HepG2 (cell line): ENCODE measurements at regions not wholly inside any gene's neighbourhood (a gene's known extent, or its start where the extent isn't known, plus 50 kb on each side); places are given as distances from the start of the nearest gene placed in this dataset.

Source experiments
- ATAC-seq: fragments of 200-7000 bp; cut with Tn5 transposase; 3 replicates; pipeline ENCODE4 v1.9.1; 2020; ENCODE audit warnings: mild to moderate bottlenecking, moderate library complexity
- BruUV-seq: library from RNA; stranded (reverse); fragments of 400-500 nt; replicated peaks from 2 replicates; lab custom pipeline; 2021; lab: Mats Ljungman, UMichigan
- CTCF ChIA-PET: fragments of 300-600 bp; formaldehyde crosslinking; extraction: SDS; loops from one replicate; lab custom pipeline; 2021; ENCODE audit warnings: low total read pairs, inconsistent platforms, low intra/inter-chr PET ratio; lab: Yijun Ruan, JAX
- POLR2A ChIA-PET: fragments of 350-600 bp; sonication (Branson Sonifier 250); formaldehyde crosslinking; loops from one replicate; lab custom pipeline; 2020; ENCODE audit warnings: antibody characterized with exemption, inconsistent platforms; lab: Yijun Ruan, JAX
- DNase-seq: peaks from one replicate; pipeline ENCODE4 v3.0.0-alpha.2; 2015; ENCODE audit warnings: low spot score
- FAIRE-seq: peaks from 3 replicates; lab custom pipeline; 2011; peaks lifted over from hg19 to GRCh38; lab: Jason Lieb, UNC
- H2AFZ ChIP-seq: one replicate; pipeline ENCODE4 v1.6.1; 2011; ENCODE audit warnings: low read length, inconsistent platforms
- H3K27ac ChIP-seq: fragments of 300-600 bp; 3 replicates; pipeline ENCODE4 v1.8.0; 2011; ENCODE audit warnings: mixed run types, mild to moderate bottlenecking, mixed read lengths, low read length, inconsistent platforms; ENCODE audit not compliant: insufficient read depth; ENCODE audit errors: extremely low read length
- H3K27me3 ChIP-seq, 2 experiments: fragments of 200-600 bp in 1 of 2; 2 replicates in 1 of 2; 3 replicates in 1 of 2; pipeline versions ENCODE4 v1.6.0 to v1.8.0; 2011; ENCODE audit warnings: low read length in 2 of 2, mild to moderate bottlenecking in 2 of 2, moderate library complexity in 2 of 2, inconsistent platforms in 1 of 2; ENCODE audit not compliant: insufficient read depth in 2 of 2, control insufficient read depth in 1 of 2
- H3K36me3 ChIP-seq, 2 experiments: fragments of 200-600 bp in 1 of 2; replicated peaks in 1 of 2; 2 replicates in 1 of 2; 3 replicates in 1 of 2; pipeline versions ENCODE4 v1.5.1 to v1.8.0; 2011; ENCODE audit warnings: low read length in 2 of 2, inconsistent platforms in 1 of 2; ENCODE audit not compliant: insufficient read depth in 2 of 2, control insufficient read depth in 1 of 2
- H3K4me1 ChIP-seq: 2 replicates; pipeline ENCODE4 v1.5.1; 2012; ENCODE audit warnings: low read length, inconsistent platforms; ENCODE audit not compliant: insufficient read depth
- H3K4me2 ChIP-seq: 2 replicates; pipeline ENCODE4 v1.6.0; 2011; ENCODE audit warnings: low read depth, low read length, inconsistent platforms
- H3K4me3 ChIP-seq, 3 experiments: fragments of 200-600 bp in 1 of 3; sonication (generic), shearing (Covaris generic) in 1 of 3; replicated peaks in 1 of 3; 2 replicates each; pipeline ENCODE4 v1.5.1; 2011 to 2016; ENCODE audit warnings: low read length in 3 of 3, inconsistent platforms in 2 of 3, low read depth in 2 of 3, mild to moderate bottlenecking in 2 of 3, control low read depth in 1 of 3, mixed read lengths in 1 of 3; ENCODE audit not compliant: insufficient read depth in 1 of 3
- H3K79me2 ChIP-seq: one replicate; pipeline ENCODE4 v1.6.1; 2011; ENCODE audit warnings: low read length, inconsistent platforms; ENCODE audit not compliant: insufficient read depth
- H3K9ac ChIP-seq: 2 replicates; pipeline ENCODE4 v1.6.0; 2011; ENCODE audit warnings: mild to moderate bottlenecking, low read depth, low read length, inconsistent platforms; ENCODE audit not compliant: insufficient read depth
- H3K9me3 ChIP-seq: 2 replicates; pipeline ENCODE4 v1.5.1; 2012; ENCODE audit warnings: mild to moderate bottlenecking, low read length
- H4K20me1 ChIP-seq: 2 replicates; pipeline ENCODE4 v1.6.0; 2011; ENCODE audit warnings: inconsistent platforms, mild to moderate bottlenecking, low read length, moderate library complexity; ENCODE audit not compliant: insufficient read depth
- CEBPB ChIP-seq: IDR thresholded peaks from 2 replicates; pipeline ENCODE4 v1.6.1; 2011; ENCODE audit warnings: low read depth, low read length, improper control_type of control experiment, borderline replicate concordance
- KAT8 ChIP-seq: IDR thresholded peaks from 2 replicates; pipeline ENCODE4 v1.6.1; 2016; ENCODE audit warnings: missing genetic modification reagents, missing compliant biosample characterization
- MLLT10 ChIP-seq: sonication (generic); formaldehyde crosslinking; IDR thresholded peaks from 2 replicates; pipeline ENCODE4 v1.4.0; 2020; ENCODE audit warnings: missing genetic modification reagents
- POLR2AphosphoS5 ChIP-seq: IDR thresholded peaks from 2 replicates; pipeline ENCODE4 v1.6.1; 2012; ENCODE audit warnings: low read depth, low read length
- SUZ12 ChIP-seq: fragments of 150-350 bp; IDR thresholded peaks from 2 replicates; pipeline ENCODE4 v1.6.1; 2014; ENCODE audit warnings: low read depth, low read length
- TAF1 ChIP-seq: sonication (generic); formaldehyde crosslinking; IDR thresholded peaks from 2 replicates; pipeline ENCODE4 v1.4.0; 2020; ENCODE audit warnings: missing genetic modification reagents
- ZNF121 ChIP-seq: sonication (generic); formaldehyde crosslinking; IDR thresholded peaks from 2 replicates; pipeline ENCODE4 v1.5.0; 2020; ENCODE audit warnings: mild to moderate bottlenecking, missing genetic modification reagents
- ZNF329 ChIP-seq: sonication (generic); formaldehyde crosslinking; IDR thresholded peaks from 2 replicates; pipeline ENCODE4 v1.9.0; 2021; ENCODE audit warnings: low read depth, mild to moderate bottlenecking, missing genetic modification reagents
- ZNF331 ChIP-seq: sonication (generic); formaldehyde crosslinking; IDR thresholded peaks from 2 replicates; pipeline ENCODE4 v1.4.0; 2020; ENCODE audit warnings: missing genetic modification reagents
- ZNF362 ChIP-seq: sonication (generic); formaldehyde crosslinking; IDR thresholded peaks from 2 replicates; pipeline ENCODE4 v1.4.0; 2020; ENCODE audit warnings: missing genetic modification reagents, mild to moderate bottlenecking, borderline replicate concordance
- ZNF597 ChIP-seq: sonication (generic); formaldehyde crosslinking; IDR thresholded peaks from 2 replicates; pipeline ENCODE4 v1.5.0; 2020; ENCODE audit warnings: missing genetic modification reagents
- WGBS: methylation state at CpG from one replicate; pipeline ENCODE4 v1.1.6; 2017; ENCODE audit warnings: low lambda C conversion rate; 5-methylcytosine and 5-hydroxymethylcytosine counted together
- in situ Hi-C: cut with HindIII; loops from 2 replicates; pipeline ENCODE4 v1.10.0; 2017; ENCODE audit warnings: low pct_unique_long_range_greater_than_20kb; ENCODE audit not compliant: extremely low pct_ligation_motif_present
- intact Hi-C: fragments of 100-400 bp; cut with micrococcal nuclease; formaldehyde crosslinking; loops from one replicate; pipeline ENCODE4 v1.10.0; 2022; ENCODE audit not compliant: unreplicated experiment
- TF ChIP-seq, protein P1 (sequence below): sonication (generic); formaldehyde crosslinking; IDR thresholded peaks from 2 replicates; pipeline ENCODE4 v1.8.0; 2022; ENCODE audit warnings: missing genetic modification reagents, mild to moderate bottlenecking, borderline replicate concordance
- TF ChIP-seq, protein P2 (sequence below): sonication (generic); formaldehyde crosslinking; IDR thresholded peaks from 2 replicates; pipeline ENCODE4 v1.8.0; 2022; ENCODE audit warnings: mild to moderate bottlenecking, missing genetic modification reagents; ENCODE audit not compliant: insufficient replicate concordance

DNA sequence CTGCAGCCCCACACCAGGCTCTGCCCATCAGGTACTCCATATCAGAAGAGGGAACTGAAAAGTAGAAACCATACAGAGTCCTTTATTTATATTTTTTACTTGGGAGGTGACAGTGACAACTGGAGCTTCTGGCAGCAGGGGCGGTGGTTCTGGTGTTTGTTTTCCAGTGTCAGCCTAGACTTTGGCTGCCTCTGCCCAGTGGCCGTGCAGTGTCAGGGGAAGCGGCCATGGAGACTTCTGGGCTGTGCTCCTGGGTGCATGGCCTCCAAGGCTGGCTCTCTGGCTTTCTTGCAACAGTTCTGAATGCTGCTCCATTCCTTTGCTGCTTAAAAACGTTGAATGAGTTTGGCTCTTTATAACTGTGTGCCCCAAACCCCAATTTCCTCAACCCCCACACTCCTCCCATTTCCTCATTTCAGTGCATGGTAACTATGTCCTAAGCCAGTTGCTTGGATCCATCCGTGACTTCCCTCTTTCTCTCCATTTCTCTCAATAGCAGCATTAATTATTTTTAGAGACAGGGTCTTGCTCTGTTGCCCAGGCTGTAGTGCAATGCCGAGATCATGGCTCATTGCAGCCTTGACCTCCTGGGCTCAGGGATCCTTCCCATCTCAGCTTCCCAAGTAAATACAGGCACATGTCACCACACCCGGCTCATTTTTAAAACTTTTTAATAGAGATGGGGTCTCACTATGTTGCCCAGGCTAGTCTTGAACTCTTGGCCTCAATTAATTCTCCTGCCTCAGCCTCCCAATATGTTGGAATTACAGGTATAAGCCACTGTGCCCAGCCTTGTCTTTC is 141.1 kb upstream of the SGK1 start:
- Histone ChIP-seq H4K20me1 (no peaks in the 10 kb centered on the region), H3K4me2 (no peak overlapping the region), H3K9me3 (no peaks in the 10 kb centered on the region), H3K4me1 (no peaks in the 10 kb centered on the region), H2AFZ (no peak overlapping the region), H3K4me3 (no peak overlapping the region), H3K9ac (no peak overlapping the region), H3K27me3 (peaks cover 0 to under 1% of the 10 kb centered on the region in 2 experiments; a peak in 1 of 5 replicates), H3K36me3 (no peaks in the 10 kb centered on the region), H3K79me2 (no peaks in the 10 kb centered on the region), H3K27ac (no peak overlapping the region)
- DNase-seq: no peak
- POLR2A ChIA-PET: no interaction called here
- no peak for FAIRE-seq
- in situ Hi-C loops (no loop called here), intact Hi-C loops (loop anchor here (10.0 kb wide), 1 partner anchor 186 kb away; no protein-coding TSS in a partner anchor)
- no TSS peak for BruUV-seq
- ATAC-seq: peak; percentile 80
- CTCF ChIA-PET: no interaction called here
- WGBS: 17% methylated on average over 6 of the region's 7 CpGs
- TF ChIP-seq KAT8 (CRISPR knock-in tag) (no peak), ZNF121 (peak; percentile 46; the same call in 1 of the 2 replicates)

GRCh38 chr6:134457941-134458340 is 140.0 kb upstream of the SGK1 start:
- CTCF ChIA-PET: no interaction called here
- in situ Hi-C loops: no loop called here
- no peak overlapping the region for H3K4me3 ChIP-seq
- H3K79me2 ChIP-seq: no peaks in the 10 kb centered on the region
- intact Hi-C loops: loop anchor here (10.0 kb wide), 1 partner anchor 187 kb away; no protein-coding TSS in a partner anchor
- POLR2A ChIA-PET: no interaction called here
- H3K9ac ChIP-seq: no peak overlapping the region
- H3K4me1 ChIP-seq: no peaks in the 10 kb centered on the region
- H3K9me3 ChIP-seq: no peaks in the 10 kb centered on the region
- no peak for FAIRE-seq
- no peaks in the 10 kb centered on the region for H3K36me3 ChIP-seq
- no peak overlapping the region for H3K27ac ChIP-seq
- DNase-seq: no peak
- 33% methylated on average over 5 of the region's 5 CpGs for WGBS
- no peak overlapping the region for H2AFZ ChIP-seq
- H3K4me2 ChIP-seq: no peak overlapping the region
- no peak for ATAC-seq
- H3K27me3 ChIP-seq: no peaks in the 10 kb centered on the region; a peak in 1 of 5 replicates
- no TSS peak for BruUV-seq
- H4K20me1 ChIP-seq: no peaks in the 10 kb centered on the region
- TF ChIP-seq, protein P1, sequence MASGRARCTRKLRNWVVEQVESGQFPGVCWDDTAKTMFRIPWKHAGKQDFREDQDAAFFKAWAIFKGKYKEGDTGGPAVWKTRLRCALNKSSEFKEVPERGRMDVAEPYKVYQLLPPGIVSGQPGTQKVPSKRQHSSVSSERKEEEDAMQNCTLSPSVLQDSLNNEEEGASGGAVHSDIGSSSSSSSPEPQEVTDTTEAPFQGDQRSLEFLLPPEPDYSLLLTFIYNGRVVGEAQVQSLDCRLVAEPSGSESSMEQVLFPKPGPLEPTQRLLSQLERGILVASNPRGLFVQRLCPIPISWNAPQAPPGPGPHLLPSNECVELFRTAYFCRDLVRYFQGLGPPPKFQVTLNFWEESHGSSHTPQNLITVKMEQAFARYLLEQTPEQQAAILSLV (CRISPR knock-in tag): no peak
- TF ChIP-seq ZNF362 (CRISPR knock-in tag) (no peak), ZNF329 (CRISPR knock-in tag) (no peak), CEBPB (no peak), TAF1 (CRISPR knock-in tag) (no peak), POLR2AphosphoS5 (no peak), ZNF597 (CRISPR knock-in tag) (no peak), MLLT10 (CRISPR knock-in tag) (no peak), ZNF331 (CRISPR knock-in tag) (no peak), SUZ12 (no peak)
- TF ChIP-seq, protein P2, sequence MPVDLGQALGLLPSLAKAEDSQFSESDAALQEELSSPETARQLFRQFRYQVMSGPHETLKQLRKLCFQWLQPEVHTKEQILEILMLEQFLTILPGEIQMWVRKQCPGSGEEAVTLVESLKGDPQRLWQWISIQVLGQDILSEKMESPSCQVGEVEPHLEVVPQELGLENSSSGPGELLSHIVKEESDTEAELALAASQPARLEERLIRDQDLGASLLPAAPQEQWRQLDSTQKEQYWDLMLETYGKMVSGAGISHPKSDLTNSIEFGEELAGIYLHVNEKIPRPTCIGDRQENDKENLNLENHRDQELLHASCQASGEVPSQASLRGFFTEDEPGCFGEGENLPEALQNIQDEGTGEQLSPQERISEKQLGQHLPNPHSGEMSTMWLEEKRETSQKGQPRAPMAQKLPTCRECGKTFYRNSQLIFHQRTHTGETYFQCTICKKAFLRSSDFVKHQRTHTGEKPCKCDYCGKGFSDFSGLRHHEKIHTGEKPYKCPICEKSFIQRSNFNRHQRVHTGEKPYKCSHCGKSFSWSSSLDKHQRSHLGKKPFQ (CRISPR knock-in tag): no peak
